HG03520 (cell line): ENCODE measurements at regions not wholly inside any gene's neighbourhood (a gene's known extent, or its start where the extent isn't known, plus 50 kb on each side); places are given as distances from the start of the nearest gene placed in this dataset.

Source experiments
- ATAC-seq: cut with Tn5 transposase; IDR thresholded peaks from one replicate; pipeline ENCODE4 v1.9.1; 2021; ENCODE audit warnings: mild to moderate bottlenecking, moderate library complexity; ENCODE audit not compliant: unreplicated experiment

DNA sequence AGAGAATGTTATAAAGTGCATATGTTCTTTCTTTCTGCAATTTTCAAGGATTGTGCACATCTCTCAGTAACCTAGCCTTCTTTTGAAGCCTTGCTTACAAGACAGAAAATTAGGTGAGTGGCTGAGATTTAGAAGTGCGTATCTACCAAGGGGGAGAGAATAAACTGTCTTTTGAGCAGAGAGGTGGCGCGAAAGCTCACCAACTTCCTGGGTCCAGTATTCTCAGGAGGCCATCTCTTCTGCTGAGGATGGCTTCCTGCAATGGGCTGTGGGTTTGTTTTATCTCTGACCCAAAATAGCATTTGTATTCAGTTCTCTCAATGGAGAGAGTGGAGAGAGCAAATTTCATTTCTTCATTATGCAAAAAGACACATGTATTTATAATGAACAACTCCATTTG is 75.4 kb upstream of the RPS23 start:
- no peak for ATAC-seq

- ATAC-seq: no peak
Measured at GRCh38 chr5:82352146-82352791, 74.1 kb upstream of the RPS23 start.

GRCh38 chr5:82351754-82352145 is 73.6 kb upstream of the RPS23 start:
- ATAC-seq: peak; percentile 83

- ATAC-seq: no peak
Measured at GRCh38 chr5:82351297-82351696, 73.1 kb upstream of the RPS23 start.

DNA sequence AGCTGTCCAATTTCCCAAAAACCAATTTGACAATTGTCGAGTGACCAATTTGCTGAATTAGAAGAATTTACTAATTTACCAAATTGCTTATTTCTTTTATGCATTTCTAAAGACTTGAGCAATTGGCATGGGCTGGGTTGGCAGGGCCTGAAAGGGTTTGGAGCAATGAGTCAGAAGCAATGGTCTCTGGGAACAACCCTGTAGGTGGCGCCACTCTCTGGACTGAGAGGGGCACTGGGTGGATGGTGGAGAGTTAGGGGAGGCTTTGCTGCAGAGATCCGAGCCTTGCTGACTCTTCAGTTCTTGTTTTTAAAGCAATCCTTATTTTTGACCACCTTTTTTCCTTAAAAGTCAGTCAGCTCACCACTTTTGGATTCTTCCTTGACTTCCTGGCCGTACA is 71.5 kb upstream of the RPS23 start:
- ATAC-seq: no peak

DNA sequence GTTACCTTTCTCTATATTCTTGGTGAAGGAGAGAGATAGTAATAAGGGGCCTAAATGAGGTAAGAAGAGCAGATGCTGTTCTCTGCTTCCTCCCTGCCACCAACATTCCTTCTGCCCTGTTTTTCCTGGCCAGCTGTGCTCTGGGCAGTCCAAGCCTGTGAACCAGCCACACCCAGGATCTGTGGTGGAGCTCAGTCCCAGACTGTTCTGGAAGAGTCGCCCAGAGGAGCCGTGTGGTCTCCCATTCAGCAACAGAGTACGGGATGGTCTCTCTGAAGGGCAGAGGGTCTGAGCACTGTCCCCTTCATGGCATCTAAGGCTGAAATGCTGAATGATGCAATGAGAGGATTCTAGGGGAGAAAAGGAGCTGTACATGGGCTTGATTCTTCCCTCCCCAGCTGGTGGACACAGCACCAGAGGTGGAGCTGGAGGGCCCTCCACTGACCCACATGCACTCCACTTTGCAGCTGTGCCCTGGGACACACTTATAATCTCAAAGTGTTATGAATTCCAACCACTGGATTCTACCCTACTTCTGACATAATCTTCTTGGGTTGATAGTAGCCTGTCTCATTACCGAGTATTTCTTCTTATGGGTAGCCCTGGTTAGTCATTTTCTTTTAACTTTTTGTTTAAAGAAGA is 70.8 kb upstream of the RPS23 start:
- ATAC-seq: no peak

DNA sequence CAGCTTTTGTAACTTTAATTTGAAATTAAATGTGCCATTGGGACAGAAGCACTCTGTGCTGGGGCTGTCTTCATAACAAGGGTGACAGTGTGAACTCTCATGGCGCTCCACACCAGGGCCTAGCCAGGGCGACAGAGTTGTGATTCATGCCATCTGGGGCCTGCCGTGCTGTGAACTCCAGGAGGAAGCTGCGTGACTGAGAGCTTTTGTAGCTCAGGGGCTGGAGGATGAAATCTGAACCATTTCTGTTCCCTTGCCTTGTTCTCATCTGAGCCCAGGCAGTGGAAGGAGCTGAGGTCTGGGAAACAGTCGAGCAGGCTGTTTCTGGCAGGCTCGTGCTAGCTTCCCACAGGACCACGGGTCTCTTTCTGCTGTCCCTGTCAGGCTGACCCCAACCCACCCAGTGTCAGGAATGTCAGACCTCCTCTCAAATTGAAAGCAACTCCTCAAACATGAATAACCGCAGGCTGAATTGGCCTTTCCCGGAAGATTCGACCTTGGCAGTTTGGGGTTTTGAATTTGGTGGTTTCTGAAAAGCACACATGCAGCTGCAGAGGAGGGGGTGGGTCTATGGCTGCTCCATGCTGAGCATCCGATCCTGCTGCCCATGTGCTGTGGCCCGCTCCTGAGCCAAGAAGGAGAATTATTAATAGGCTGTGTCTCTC is 69.2 kb upstream of the RPS23 start:
- ATAC-seq: no peak

GRCh38 chr5:82346399-82347165 is 68.4 kb upstream of the RPS23 start:
- ATAC-seq: no peak

GRCh38 chr5:82345108-82345507 is 67.0 kb upstream of the RPS23 start:
- no peak for ATAC-seq

- no peak for ATAC-seq
Measured at GRCh38 chr5:82341325-82341724, 63.2 kb upstream of the RPS23 start.

DNA sequence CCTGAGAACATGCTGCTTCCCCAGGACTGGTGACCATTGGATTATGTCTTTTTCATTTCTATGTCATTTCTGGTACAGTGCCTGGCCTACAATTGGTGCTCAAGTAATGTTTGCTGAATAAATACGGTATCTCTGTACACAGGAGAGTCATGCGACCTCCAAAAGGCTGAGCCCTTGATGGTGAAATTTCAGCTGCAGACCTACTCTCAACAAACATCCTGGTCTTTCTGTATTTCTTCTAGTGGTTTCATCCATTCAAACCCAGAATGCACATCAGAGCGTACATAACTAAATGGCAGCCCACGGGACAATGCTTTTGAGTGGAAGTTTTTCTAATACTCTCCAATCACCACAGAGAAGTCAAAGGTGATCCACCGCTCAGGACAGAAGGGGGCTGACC is 62.6 kb upstream of the RPS23 start:
- no peak for ATAC-seq

- no peak for ATAC-seq
Measured at GRCh38 chr5:82339792-82340191, 61.6 kb upstream of the RPS23 start.

GRCh38 chr5:82338771-82339373 is 60.7 kb upstream of the RPS23 start:
- ATAC-seq: no peak

DNA sequence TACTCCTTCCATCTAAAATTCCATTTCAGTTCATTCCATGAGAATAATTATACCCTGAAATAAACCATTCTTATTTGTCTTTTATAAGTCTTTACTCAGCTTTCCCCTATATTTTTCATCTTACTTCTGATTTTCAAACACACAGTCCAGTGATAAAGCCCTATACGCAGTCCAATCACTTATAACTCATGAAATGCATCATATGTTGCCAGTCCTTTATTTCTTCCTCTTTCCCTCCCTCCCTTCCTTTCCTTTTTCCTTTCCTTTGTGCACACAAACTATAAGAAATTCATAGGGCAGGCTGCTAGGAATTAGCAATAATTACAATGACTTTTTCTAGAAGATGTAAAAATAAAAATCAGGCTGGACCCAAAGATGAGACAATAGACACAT is 58.8 kb upstream of the RPS23 start:
- ATAC-seq: no peak

- ATAC-seq: no peak
Measured at GRCh38 chr5:82336226-82336958, 58.2 kb upstream of the RPS23 start.

DNA sequence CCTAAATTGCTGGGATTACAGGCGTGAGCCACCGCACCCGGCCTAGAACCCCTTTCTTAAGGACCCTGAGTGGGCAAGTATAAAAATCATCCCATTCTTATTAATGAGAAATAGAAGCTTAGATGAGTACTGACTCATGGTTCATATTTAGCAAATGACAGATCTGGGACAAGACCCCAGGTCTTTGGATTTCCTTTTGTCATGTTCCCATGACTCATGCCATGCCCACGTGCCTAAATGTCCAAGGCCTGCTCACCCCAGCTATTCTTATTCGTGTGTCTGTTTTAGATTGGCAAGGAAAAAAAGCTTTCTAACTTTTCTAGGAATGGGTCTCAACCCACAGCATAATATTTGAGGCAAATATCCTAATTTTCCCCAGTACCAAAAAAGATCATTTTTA is 57.7 kb upstream of the RPS23 start:
- ATAC-seq: no peak

DNA sequence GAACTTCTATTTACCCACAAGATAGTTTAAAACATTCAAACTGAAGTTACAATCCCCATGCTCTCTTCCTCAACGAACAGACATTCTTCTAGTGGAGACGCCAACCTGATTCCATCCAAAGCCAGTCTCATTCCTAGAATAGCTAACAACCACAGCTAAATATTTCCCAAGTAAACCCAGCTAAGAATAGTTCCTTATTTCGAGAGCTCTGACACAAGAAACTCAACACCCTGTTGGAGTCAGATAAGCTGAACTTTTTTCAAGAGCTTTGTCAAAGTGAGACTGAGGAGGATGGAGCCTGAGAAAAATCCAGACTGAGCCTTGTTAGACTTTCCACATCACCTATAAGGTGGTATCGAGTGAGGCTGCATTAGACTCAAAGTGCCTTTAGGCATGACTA is 56.7 kb upstream of the RPS23 start:
- ATAC-seq: no peak

- ATAC-seq: no peak
Measured at GRCh38 chr5:82334085-82334692, 56.0 kb upstream of the RPS23 start.

- ATAC-seq: no peak
Measured at GRCh38 chr5:82332886-82333615, 54.9 kb upstream of the RPS23 start.
